WERI-Rb-1 (cell line): ENCODE measurements at regions not wholly inside any gene's neighbourhood (a gene's known extent, or its start where the extent isn't known, plus 50 kb on each side); places are given as distances from the start of the nearest gene placed in this dataset.

Experiments used
- DNase-seq: peaks from one replicate; pipeline ENCODE4 v3.0.0-alpha.2; 2020
- H3K27ac ChIP-seq: fragments of 250-450 bp; sonication (Bioruptor Pico); 2 replicates; pipeline ENCODE4 v1.5.1; 2020; ENCODE audit warnings: mild to moderate bottlenecking, moderate library complexity
- H3K27me3 ChIP-seq: fragments of 250-450 bp; sonication (Bioruptor Pico); 2 replicates; pipeline ENCODE4 v1.5.1; 2021; ENCODE audit warnings: mild to moderate bottlenecking, low read depth, moderate library complexity; ENCODE audit not compliant: insufficient read depth, severe bottlenecking
- H3K36me3 ChIP-seq: fragments of 250-450 bp; sonication (Bioruptor Pico); 2 replicates; pipeline ENCODE4 v1.5.1; 2020; ENCODE audit warnings: mild to moderate bottlenecking, moderate library complexity
- H3K4me3 ChIP-seq: 2 replicates; pipeline ENCODE4 v1.5.1; 2011; ENCODE audit warnings: low read depth, mild to moderate bottlenecking, control low read depth, low read length
- H3K9me3 ChIP-seq: fragments of 250-450 bp; sonication (Bioruptor Pico); 2 replicates; pipeline ENCODE4 v1.5.1; 2021; ENCODE audit warnings: mild to moderate bottlenecking, moderate library complexity; ENCODE audit not compliant: severe bottlenecking
- TF ChIP-seq, protein P1 (sequence below): IDR thresholded peaks from 2 replicates; pipeline ENCODE4 v1.5.1; 2011; ENCODE audit warnings: low read depth, mild to moderate bottlenecking, control low read depth, inconsistent platforms, low read length

GRCh38 chr10:4196183-4196582 lies 411.2 kb upstream of the KLF6 start:
- Histone ChIP-seq H3K9me3 (no peaks in the 10 kb centered on the region), H3K27ac (no peak overlapping the region), H3K4me3 (no peak overlapping the region), H3K36me3 (no peaks in the 10 kb centered on the region), H3K27me3 (no peaks in the 10 kb centered on the region)
- TF ChIP-seq, protein P1, sequence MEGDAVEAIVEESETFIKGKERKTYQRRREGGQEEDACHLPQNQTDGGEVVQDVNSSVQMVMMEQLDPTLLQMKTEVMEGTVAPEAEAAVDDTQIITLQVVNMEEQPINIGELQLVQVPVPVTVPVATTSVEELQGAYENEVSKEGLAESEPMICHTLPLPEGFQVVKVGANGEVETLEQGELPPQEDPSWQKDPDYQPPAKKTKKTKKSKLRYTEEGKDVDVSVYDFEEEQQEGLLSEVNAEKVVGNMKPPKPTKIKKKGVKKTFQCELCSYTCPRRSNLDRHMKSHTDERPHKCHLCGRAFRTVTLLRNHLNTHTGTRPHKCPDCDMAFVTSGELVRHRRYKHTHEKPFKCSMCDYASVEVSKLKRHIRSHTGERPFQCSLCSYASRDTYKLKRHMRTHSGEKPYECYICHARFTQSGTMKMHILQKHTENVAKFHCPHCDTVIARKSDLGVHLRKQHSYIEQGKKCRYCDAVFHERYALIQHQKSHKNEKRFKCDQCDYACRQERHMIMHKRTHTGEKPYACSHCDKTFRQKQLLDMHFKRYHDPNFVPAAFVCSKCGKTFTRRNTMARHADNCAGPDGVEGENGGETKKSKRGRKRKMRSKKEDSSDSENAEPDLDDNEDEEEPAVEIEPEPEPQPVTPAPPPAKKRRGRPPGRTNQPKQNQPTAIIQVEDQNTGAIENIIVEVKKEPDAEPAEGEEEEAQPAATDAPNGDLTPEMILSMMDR, result no peak
- DNase-seq, result no peak

- H3K9me3 ChIP-seq, result no peaks in the 10 kb centered on the region
- no peak overlapping the region for H3K4me3 ChIP-seq
- no peak overlapping the region for H3K27ac ChIP-seq
- no peaks in the 10 kb centered on the region for H3K36me3 ChIP-seq
- TF ChIP-seq, protein P1, result no peak
- DNase-seq, result no peak
- H3K27me3 ChIP-seq, result no peaks in the 10 kb centered on the region
These were observed 410.2 kb upstream of the KLF6 start for GRCh38 chr10:4195213-4195612.

DNA sequence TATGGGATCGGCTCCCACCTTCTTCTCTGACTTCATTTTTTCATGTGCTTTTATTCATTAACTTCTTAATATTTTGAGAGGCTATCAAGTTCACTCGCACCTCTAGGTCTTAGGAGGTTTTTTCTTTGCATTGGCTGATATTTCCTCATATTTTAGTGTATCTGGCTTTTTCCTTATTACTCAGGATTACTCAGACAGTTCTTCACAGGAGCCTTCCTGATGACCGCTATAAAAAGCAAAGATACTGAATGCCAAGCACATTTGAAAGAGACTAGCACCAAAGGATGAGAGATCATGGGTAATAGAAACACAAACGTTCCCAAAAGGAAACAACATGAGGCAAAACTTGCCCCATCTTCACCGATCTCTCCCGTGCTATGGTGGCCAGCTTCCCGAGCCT lies 409.2 kb upstream of the KLF6 start:
- H3K4me3 ChIP-seq, result no peak overlapping the region
- no peaks in the 10 kb centered on the region for H3K27me3 ChIP-seq
- H3K9me3 ChIP-seq, result no peaks in the 10 kb centered on the region
- TF ChIP-seq, protein P1, result no peak
- H3K27ac ChIP-seq, result no peak overlapping the region
- H3K36me3 ChIP-seq, result no peaks in the 10 kb centered on the region
- DNase-seq, result no peak

DNA sequence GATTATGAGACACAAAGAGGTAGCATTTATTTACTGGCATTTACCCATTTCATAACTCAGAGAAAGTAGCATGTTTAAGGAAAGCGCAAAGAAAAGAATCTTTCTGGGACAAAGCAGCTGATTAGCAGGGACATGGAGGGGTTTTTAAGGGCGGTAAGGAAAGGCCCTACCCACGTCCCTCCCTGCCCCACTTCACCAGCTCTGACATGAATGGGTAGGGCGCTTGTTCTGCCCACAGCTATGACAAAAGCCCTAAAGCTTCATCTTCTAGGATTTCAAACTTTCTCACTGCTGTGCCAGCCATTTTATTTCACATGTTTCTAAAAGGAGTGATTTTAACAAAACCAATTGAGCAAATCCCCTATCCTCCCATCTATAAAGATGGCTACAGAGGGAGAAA lies 406.9 kb upstream of the KLF6 start:
- H3K27me3 ChIP-seq, result no peaks in the 10 kb centered on the region
- no peak for DNase-seq
- no peak overlapping the region for H3K4me3 ChIP-seq
- no peaks in the 10 kb centered on the region for H3K36me3 ChIP-seq
- TF ChIP-seq, protein P1, result no peak
- H3K27ac ChIP-seq, result no peak overlapping the region
- H3K9me3 ChIP-seq, result no peaks in the 10 kb centered on the region

DNA sequence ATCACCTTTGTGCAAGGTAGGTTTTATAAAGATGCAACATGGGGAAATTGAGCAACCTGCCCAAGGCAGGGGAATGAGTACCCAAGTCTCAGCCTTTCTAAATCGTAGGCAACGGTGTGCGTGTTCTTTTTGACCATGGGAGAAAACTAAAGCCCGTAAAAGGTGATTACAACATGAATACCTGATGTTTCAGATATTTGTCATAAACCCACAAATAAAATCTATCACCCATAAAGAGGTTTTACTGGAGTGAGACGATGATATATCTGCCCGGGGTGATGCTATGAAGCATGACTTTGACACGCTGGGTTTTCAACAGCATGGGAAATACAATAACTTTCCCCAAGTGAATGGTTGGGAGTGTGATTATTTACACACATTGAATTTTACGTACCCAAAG lies 406.3 kb upstream of the KLF6 start:
- H3K36me3 ChIP-seq, result no peaks in the 10 kb centered on the region
- H3K27ac ChIP-seq, result no peak overlapping the region
- no peaks in the 10 kb centered on the region for H3K9me3 ChIP-seq
- no peaks in the 10 kb centered on the region for H3K27me3 ChIP-seq
- no peak for DNase-seq
- H3K4me3 ChIP-seq, result no peak overlapping the region
- TF ChIP-seq, protein P1, result no peak

GRCh38 chr10:4190876-4191275 lies 405.9 kb upstream of the KLF6 start:
- H3K4me3 ChIP-seq, result no peak overlapping the region
- H3K36me3 ChIP-seq, result no peaks in the 10 kb centered on the region
- no peaks in the 10 kb centered on the region for H3K27me3 ChIP-seq
- no peak overlapping the region for H3K27ac ChIP-seq
- no peaks in the 10 kb centered on the region for H3K9me3 ChIP-seq
- TF ChIP-seq, protein P1, result no peak
- no peak for DNase-seq
